Stimulated activated CD4-positive, alpha-beta T cell treated with anti-CD3 and anti-CD28 coated beads, Interleukin-2, amount 100 ng/mL, for 48 hours (primary cell): ENCODE measurements at regions not wholly inside any gene's neighbourhood (a gene's known extent, or its start where the extent isn't known, plus 50 kb on each side); places are given as distances from the start of the nearest gene placed in this dataset.
"Not testable (repeated sequence)": the region's sequence is repeated elsewhere in the genome, so short reads cannot be mapped to it uniquely, and the experiment has no call there.

Experiments
- DNase-seq, 2 donors: peaks; one replicate each; pipeline ENCODE4 v3.0.0-alpha.2; 2020

- no peak for DNase-seq
These were observed 106.7 kb upstream of the OR9G4 start for GRCh38 chr11:56855217-56855616.

- no peak for DNase-seq
These were observed 103.6 kb upstream of the OR9G4 start for GRCh38 chr11:56852131-56852530.

- no peak for DNase-seq
These were observed 101.4 kb upstream of the OR9G4 start for GRCh38 chr11:56849852-56850251.

GRCh38 chr11:56849250-56849649 is 100.8 kb upstream of the OR9G4 start:
- DNase-seq, result no peak

GRCh38 chr11:56848141-56848809 is 99.8 kb upstream of the OR9G4 start:
- no peak for DNase-seq

GRCh38 chr11:56846631-56847576 is 98.4 kb upstream of the OR9G4 start:
- no peak for DNase-seq

- DNase-seq, result no peak
These were observed 96.7 kb upstream of the OR9G4 start for GRCh38 chr11:56845121-56845732.

GRCh38 chr11:56843816-56844215 is 95.3 kb upstream of the OR9G4 start:
- no peak for DNase-seq

GRCh38 chr11:56842814-56843794 is 94.6 kb upstream of the OR9G4 start:
- no peak for DNase-seq

GRCh38 chr11:56841210-56841810 is 92.8 kb upstream of the OR9G4 start:
- DNase-seq, result peak; percentile 4 to 16

GRCh38 chr11:56827357-56827756 is 78.9 kb upstream of the OR9G4 start:
- not testable (repeated sequence) for DNase-seq

GRCh38 chr11:56819916-56820315 is 71.4 kb upstream of the OR9G4 start:
- DNase-seq, result no peak

- no peak for DNase-seq
These were observed 69.2 kb upstream of the OR9G4 start for GRCh38 chr11:56817661-56818060.

- DNase-seq, result no peak
These were observed 67.8 kb upstream of the OR9G4 start for GRCh38 chr11:56816259-56816658.

GRCh38 chr11:56808326-56808725 is 59.8 kb upstream of the OR9G4 start:
- no peak for DNase-seq

GRCh38 chr11:56799691-56800210 is 51.3 kb upstream of the OR9G4 start:
- DNase-seq, result no peak
